OCI-LY1 (cell line): ENCODE measurements at regions not wholly inside any gene's neighbourhood (a gene's known extent, or its start where the extent isn't known, plus 50 kb on each side); places are given as distances from the start of the nearest gene placed in this dataset.

Experiments used
- H2AFZ ChIP-seq: fragments of 200-600 bp; sonication (generic), shearing (Covaris generic); 2 replicates; pipeline ENCODE4 v1.6.0; 2014; ENCODE audit warnings: antibody characterized with exemption, mild to moderate bottlenecking, low read length
- H3F3A ChIP-seq: fragments of 200-600 bp; sonication (generic), shearing (Covaris generic); 2 replicates; pipeline ENCODE4 v1.6.0; 2014; ENCODE audit warnings: mild to moderate bottlenecking, antibody characterized with exemption, low read length, moderate library complexity; ENCODE audit not compliant: insufficient read depth
- H3K27ac ChIP-seq: fragments of 200-600 bp; sonication (generic); 2 replicates; pipeline ENCODE4 v1.5.1; 2014; ENCODE audit warnings: low read length, mixed run types, mild to moderate bottlenecking, low read depth; ENCODE audit not compliant: poor library complexity, severe bottlenecking
- H3K27me3 ChIP-seq: fragments of 200-600 bp; sonication (generic); 2 replicates; pipeline ENCODE4 v1.6.0; 2014; ENCODE audit warnings: antibody characterized with exemption, mild to moderate bottlenecking, low read length, moderate library complexity; ENCODE audit not compliant: insufficient read depth
- H3K36me3 ChIP-seq: fragments of 200-600 bp; sonication (generic); 2 replicates; pipeline ENCODE4 v1.6.1; 2014; ENCODE audit warnings: mild to moderate bottlenecking, antibody characterized with exemption, low read length, moderate library complexity, mixed read lengths; ENCODE audit not compliant: insufficient read depth
- H3K4me1 ChIP-seq: fragments of 200-600 bp; sonication (generic); 2 replicates; pipeline ENCODE4 v1.5.1; 2014; ENCODE audit warnings: mild to moderate bottlenecking, low read length, moderate library complexity; ENCODE audit not compliant: insufficient read depth, severe bottlenecking
- H3K4me2 ChIP-seq: fragments of 200-600 bp; sonication (generic), shearing (Covaris generic); 2 replicates; pipeline ENCODE4 v1.6.1; 2014; ENCODE audit warnings: low read length
- H3K4me3 ChIP-seq: fragments of 200-600 bp; sonication (generic); 2 replicates; pipeline ENCODE4 v1.5.1; 2014; ENCODE audit warnings: low read length, low read depth, mild to moderate bottlenecking, mixed read lengths; ENCODE audit not compliant: poor library complexity, severe bottlenecking
- H3K79me2 ChIP-seq: fragments of 200-600 bp; shearing (Covaris generic); 2 replicates; pipeline ENCODE4 v1.6.1; 2016; ENCODE audit warnings: mixed run types, low read length, mixed read lengths; ENCODE audit not compliant: insufficient read depth
- H3K9ac ChIP-seq: fragments of 200-600 bp; sonication (generic), shearing (Covaris generic); 2 replicates; pipeline ENCODE4 v1.6.1; 2014; ENCODE audit warnings: mild to moderate bottlenecking, low read length, mixed read lengths
- H3K9me2 ChIP-seq: fragments of 200-600 bp; sonication (generic), shearing (Covaris generic); 2 replicates; pipeline ENCODE4 v1.6.1; 2014; ENCODE audit warnings: low read depth, mild to moderate bottlenecking, low read length, mixed read lengths
- H3K9me3 ChIP-seq: fragments of 200-600 bp; shearing (Covaris generic); 2 replicates; pipeline ENCODE4 v1.6.1; 2014; ENCODE audit warnings: low read length, mixed read lengths
- H4K20me1 ChIP-seq: fragments of 200-600 bp; sonication (generic), shearing (Covaris generic); 2 replicates; pipeline ENCODE4 v1.6.0; 2016; ENCODE audit warnings: mild to moderate bottlenecking, low read length; ENCODE audit not compliant: insufficient read depth
- EZH2 ChIP-seq: fragments of 200-600 bp; sonication (generic), shearing (Covaris generic); IDR thresholded peaks from 2 replicates; pipeline ENCODE4 v1.8.0; 2017; ENCODE audit warnings: borderline replicate concordance, mixed run types, mild to moderate bottlenecking, antibody characterized with exemption, low read length, moderate library complexity, mixed read lengths
- TF ChIP-seq, protein P1 (sequence below): fragments of 200-600 bp; sonication (generic), shearing (Covaris generic); IDR thresholded peaks from 2 replicates; pipeline ENCODE4 v1.5.1; 2017; ENCODE audit warnings: mild to moderate bottlenecking, antibody characterized with exemption, low read length, moderate library complexity, mixed read lengths

DNA sequence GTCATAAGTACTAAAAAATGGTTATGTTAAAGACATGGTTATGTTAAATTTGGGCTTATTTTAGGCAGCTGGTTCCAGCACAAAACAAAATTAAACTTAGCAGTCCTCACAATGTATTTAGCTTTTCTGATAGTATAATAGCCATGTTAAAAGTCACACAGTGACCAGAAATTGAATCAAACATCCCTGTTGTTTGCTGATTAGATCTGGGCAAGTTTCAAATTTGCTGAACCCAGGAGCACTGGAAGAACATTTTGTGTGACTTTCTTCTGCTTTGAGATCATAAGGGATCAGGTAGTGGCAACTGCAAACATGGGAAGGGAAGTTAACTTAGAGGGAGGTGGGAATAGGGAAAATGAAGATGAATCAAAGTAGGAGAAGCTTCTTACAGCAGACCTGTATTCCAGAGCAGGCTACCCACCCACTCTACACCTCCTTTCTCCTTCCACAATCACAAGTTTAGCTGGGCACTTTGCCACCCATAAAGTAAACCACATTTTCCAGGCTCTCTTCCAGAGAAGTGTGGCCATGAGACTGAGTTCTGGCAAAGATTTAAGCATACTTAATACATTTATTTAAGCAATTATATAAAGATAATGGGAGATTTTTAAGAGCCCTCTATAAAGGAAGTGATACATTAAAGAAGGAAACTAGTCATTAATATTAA, 616.1 kb upstream of the LRATD1 start:
- no peaks in the 10 kb centered on the region for H3K36me3 ChIP-seq
- H3K4me3 ChIP-seq: no peak overlapping the region
- no peaks in the 10 kb centered on the region for H3F3A ChIP-seq
- H3K4me1 ChIP-seq: no peaks in the 10 kb centered on the region
- TF ChIP-seq, protein P1, sequence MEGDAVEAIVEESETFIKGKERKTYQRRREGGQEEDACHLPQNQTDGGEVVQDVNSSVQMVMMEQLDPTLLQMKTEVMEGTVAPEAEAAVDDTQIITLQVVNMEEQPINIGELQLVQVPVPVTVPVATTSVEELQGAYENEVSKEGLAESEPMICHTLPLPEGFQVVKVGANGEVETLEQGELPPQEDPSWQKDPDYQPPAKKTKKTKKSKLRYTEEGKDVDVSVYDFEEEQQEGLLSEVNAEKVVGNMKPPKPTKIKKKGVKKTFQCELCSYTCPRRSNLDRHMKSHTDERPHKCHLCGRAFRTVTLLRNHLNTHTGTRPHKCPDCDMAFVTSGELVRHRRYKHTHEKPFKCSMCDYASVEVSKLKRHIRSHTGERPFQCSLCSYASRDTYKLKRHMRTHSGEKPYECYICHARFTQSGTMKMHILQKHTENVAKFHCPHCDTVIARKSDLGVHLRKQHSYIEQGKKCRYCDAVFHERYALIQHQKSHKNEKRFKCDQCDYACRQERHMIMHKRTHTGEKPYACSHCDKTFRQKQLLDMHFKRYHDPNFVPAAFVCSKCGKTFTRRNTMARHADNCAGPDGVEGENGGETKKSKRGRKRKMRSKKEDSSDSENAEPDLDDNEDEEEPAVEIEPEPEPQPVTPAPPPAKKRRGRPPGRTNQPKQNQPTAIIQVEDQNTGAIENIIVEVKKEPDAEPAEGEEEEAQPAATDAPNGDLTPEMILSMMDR: no peak
- no peak for TF ChIP-seq EZH2
- H3K4me2 ChIP-seq: no peak overlapping the region
- H4K20me1 ChIP-seq: no peaks in the 10 kb centered on the region
- no peak overlapping the region for H2AFZ ChIP-seq
- no peaks in the 10 kb centered on the region for H3K27me3 ChIP-seq
- no peaks in the 10 kb centered on the region for H3K9me3 ChIP-seq
- H3K27ac ChIP-seq: no peak overlapping the region
- no peaks in the 10 kb centered on the region for H3K9me2 ChIP-seq
- no peak overlapping the region for H3K9ac ChIP-seq
- no peaks in the 10 kb centered on the region for H3K79me2 ChIP-seq

DNA sequence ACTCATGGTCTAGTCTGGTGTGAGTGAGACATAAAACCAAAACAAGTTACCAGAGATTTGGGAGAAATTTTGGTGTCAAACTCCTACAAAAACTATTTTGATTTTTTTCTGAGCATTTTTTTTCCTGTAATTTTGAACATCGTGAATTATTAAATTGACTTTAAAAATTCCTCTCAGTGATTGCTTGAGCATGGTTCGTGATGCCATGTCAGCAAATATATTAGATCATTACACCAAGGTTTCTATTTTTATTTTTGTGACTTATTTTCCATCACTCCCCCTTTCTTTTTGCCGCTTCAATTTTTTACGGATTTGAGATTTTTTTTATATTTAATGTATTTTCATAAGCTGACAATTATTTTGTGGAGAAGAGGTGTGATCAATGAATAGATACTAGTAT, 613.9 kb upstream of the LRATD1 start:
- Histone ChIP-seq H3K27ac (no peak overlapping the region), H3K4me2 (no peak overlapping the region), H3K9me2 (no peaks in the 10 kb centered on the region), H3F3A (no peaks in the 10 kb centered on the region), H4K20me1 (no peaks in the 10 kb centered on the region), H3K4me3 (no peak overlapping the region), H2AFZ (no peak overlapping the region), H3K27me3 (no peaks in the 10 kb centered on the region), H3K9ac (no peak overlapping the region), H3K4me1 (no peaks in the 10 kb centered on the region), H3K79me2 (no peaks in the 10 kb centered on the region), H3K9me3 (no peaks in the 10 kb centered on the region), H3K36me3 (no peaks in the 10 kb centered on the region)
- TF ChIP-seq, protein P1: no peak
- TF ChIP-seq EZH2: no peak

DNA sequence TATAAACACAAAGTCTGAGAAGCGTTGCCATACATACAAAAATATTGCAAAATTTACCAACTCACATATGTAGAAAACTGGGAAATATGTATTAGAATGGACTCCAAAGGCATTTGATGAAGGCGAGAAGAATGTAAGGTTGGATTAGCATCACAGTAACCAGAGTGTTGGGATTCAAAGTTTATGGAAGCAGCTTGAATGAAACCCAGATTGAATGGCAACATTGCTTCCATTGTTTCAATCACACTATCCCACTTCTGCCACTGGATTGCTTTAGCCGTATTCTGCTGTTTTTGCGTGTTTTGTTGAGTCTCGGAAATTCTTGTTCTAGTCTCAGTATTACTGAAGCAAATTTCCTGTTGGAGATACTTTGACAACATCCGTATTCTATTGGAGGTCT, 609.0 kb upstream of the LRATD1 start:
- H3K9me3 ChIP-seq: no peaks in the 10 kb centered on the region

More for the DNA sequence above, 609.0 kb upstream of the LRATD1 start:
- H3K4me2 ChIP-seq: no peak overlapping the region
- H3K27me3 ChIP-seq: no peaks in the 10 kb centered on the region
- no peaks in the 10 kb centered on the region for H4K20me1 ChIP-seq
- no peak overlapping the region for H3K27ac ChIP-seq
- no peak overlapping the region for H3K4me3 ChIP-seq
- no peaks in the 10 kb centered on the region for H3K36me3 ChIP-seq
- TF ChIP-seq, protein P1: no peak
- TF ChIP-seq EZH2: no peak
- no peaks in the 10 kb centered on the region for H3F3A ChIP-seq
- H3K79me2 ChIP-seq: no peaks in the 10 kb centered on the region
- H3K4me1 ChIP-seq: no peaks in the 10 kb centered on the region
- no peak overlapping the region for H3K9ac ChIP-seq
- H3K9me2 ChIP-seq: no peaks in the 10 kb centered on the region
- no peak overlapping the region for H2AFZ ChIP-seq
